IMR-90 (cell line): ENCODE measurements at regions not wholly inside any gene's neighbourhood (a gene's known extent, or its start where the extent isn't known, plus 50 kb on each side); places are given as distances from the start of the nearest gene placed in this dataset.

Experiments
- ATAC-seq: fragments of 200-7000 bp; cut with Tn5 transposase; 2 replicates; pipeline ENCODE4 v1.9.1; 2020; ENCODE audit warnings: low read depth, mild to moderate bottlenecking, moderate library complexity
- BruUV-seq: library from RNA; stranded (reverse); fragments of 400-500 nt; replicated peaks from 2 replicates; lab custom pipeline; 2021; lab: Mats Ljungman, UMichigan
- CTCF ChIA-PET: fragments of 300-600 bp; formaldehyde crosslinking; extraction: SDS; loops from one replicate; lab custom pipeline; 2021; ENCODE audit warnings: antibody characterized with exemption; lab: Yijun Ruan, JAX
- POLR2A ChIA-PET: fragments of 300-600 bp; sonication (Branson Sonifier 250); formaldehyde crosslinking; loops from one replicate; lab custom pipeline; 2022; ENCODE audit warnings: antibody characterized with exemption; ENCODE audit not compliant: unreplicated experiment; lab: Charles Lee
- DNase-seq: peaks from one replicate; pipeline ENCODE4 v3.0.0; 2013
- H2AFZ ChIP-seq: replicated peaks from 2 replicates; pipeline ENCODE3; 2013; ENCODE audit warnings: low read length, mild to moderate bottlenecking; ENCODE audit not compliant: poor library complexity
- H2AK5ac ChIP-seq: 2 replicates; pipeline ENCODE4 v1.6.1; 2013; ENCODE audit warnings: low read depth, low read length, inconsistent platforms
- H2AK9ac ChIP-seq: replicated peaks from 2 replicates; pipeline ENCODE3; 2013; ENCODE audit warnings: mild to moderate bottlenecking, low read depth, low read length, moderate library complexity; ENCODE audit not compliant: poor library complexity
- H2BK120ac ChIP-seq: 2 replicates; pipeline ENCODE4 v1.6.1; 2013; ENCODE audit warnings: low read depth, low read length, inconsistent platforms
- H2BK15ac ChIP-seq: 3 replicates; pipeline ENCODE4 v1.6.1; 2013; ENCODE audit warnings: low read depth, low read length, inconsistent platforms
- H2BK20ac ChIP-seq: 2 replicates; pipeline ENCODE4 v1.6.1; 2013; ENCODE audit warnings: low read depth, mild to moderate bottlenecking, inconsistent platforms, low read length, moderate library complexity
- H2BK5ac ChIP-seq: 2 replicates; pipeline ENCODE4 v1.6.1; 2013; ENCODE audit warnings: mild to moderate bottlenecking, low read depth, low read length, inconsistent platforms; ENCODE audit not compliant: poor library complexity, severe bottlenecking
- H3K14ac ChIP-seq: replicated peaks from 2 replicates; pipeline ENCODE4 v1.6.1; 2013; ENCODE audit warnings: low read depth, low read length, inconsistent platforms
- H3K18ac ChIP-seq: 2 replicates; pipeline ENCODE4 v1.6.1; 2013; ENCODE audit warnings: low read depth, low read length, control low read depth
- H3K23ac ChIP-seq: 2 replicates; pipeline ENCODE4 v1.6.1; 2013; ENCODE audit warnings: low read depth, low read length, inconsistent platforms
- H3K27ac ChIP-seq: 2 replicates; pipeline ENCODE4 v1.5.1; 2013; ENCODE audit warnings: mild to moderate bottlenecking, control low read depth, low read length; ENCODE audit not compliant: insufficient read depth
- H3K27me3 ChIP-seq: 2 replicates; pipeline ENCODE4 v1.6.1; 2013; ENCODE audit warnings: low read length; ENCODE audit not compliant: control insufficient read depth, insufficient read depth
- H3K36me3 ChIP-seq: 2 replicates; pipeline ENCODE4 v1.6.1; 2013; ENCODE audit warnings: low read length, mixed read lengths; ENCODE audit not compliant: control insufficient read depth, insufficient read depth
- H3K4ac ChIP-seq: 2 replicates; pipeline ENCODE4 v1.6.1; 2013; ENCODE audit warnings: low read depth, low read length, inconsistent platforms
- H3K4me1 ChIP-seq: 2 replicates; pipeline ENCODE4 v1.6.1; 2013; ENCODE audit warnings: low read length, mixed read lengths; ENCODE audit not compliant: control insufficient read depth, insufficient read depth
- H3K4me2 ChIP-seq: 2 replicates; pipeline ENCODE4 v1.6.1; 2013; ENCODE audit warnings: low read depth, mild to moderate bottlenecking, control low read depth, low read length, moderate library complexity
- H3K4me3 ChIP-seq: 2 replicates; pipeline ENCODE4 v1.5.1; 2013; ENCODE audit warnings: low read depth, mild to moderate bottlenecking, control low read depth, low read length, moderate library complexity; ENCODE audit not compliant: insufficient read depth
- H3K56ac ChIP-seq: 2 replicates; pipeline ENCODE4 v1.6.1; 2013; ENCODE audit warnings: low read length, inconsistent platforms; ENCODE audit not compliant: insufficient read depth; ENCODE audit errors: extremely low read depth
- H3K79me1 ChIP-seq, 2 experiments: 2 replicates each; pipeline ENCODE4 v1.6.1; 2013; ENCODE audit warnings: low read length in 2 of 2, inconsistent platforms in 1 of 2, low read depth in 1 of 2
- H3K9ac ChIP-seq: 2 replicates; pipeline ENCODE4 v1.6.1; 2013; ENCODE audit warnings: low read depth, low read length, control low read depth
- H3K9me1 ChIP-seq: 2 replicates; pipeline ENCODE4 v1.6.1; 2013; ENCODE audit warnings: low read length, inconsistent platforms; ENCODE audit not compliant: insufficient read depth
- H3K9me3 ChIP-seq: 2 replicates; pipeline ENCODE4 v1.6.1; 2013; ENCODE audit warnings: low read length; ENCODE audit not compliant: control insufficient read depth, insufficient read depth
- H4K20me1 ChIP-seq: 2 replicates; pipeline ENCODE4 v1.6.1; 2013; ENCODE audit warnings: low read length, inconsistent platforms; ENCODE audit not compliant: insufficient read depth
- H4K5ac ChIP-seq: 2 replicates; pipeline ENCODE4 v1.6.1; 2013; ENCODE audit warnings: mild to moderate bottlenecking, low read depth, low read length, control low read depth
- H4K8ac ChIP-seq, 2 experiments: 2 replicates each; pipeline ENCODE4 v1.6.1; 2013; ENCODE audit warnings: low read depth in 2 of 2, low read length in 2 of 2, control low read depth in 1 of 2, inconsistent platforms in 1 of 2
- H4K91ac ChIP-seq: 2 replicates; pipeline ENCODE4 v1.6.1; 2013; ENCODE audit warnings: low read depth, low read length, inconsistent platforms; ENCODE audit not compliant: insufficient read depth
- BHLHE40 ChIP-seq: fragments of 150-350 bp; IDR thresholded peaks from 2 replicates; pipeline ENCODE4 v1.6.1; 2016; ENCODE audit warnings: mild to moderate bottlenecking, low read depth, low read length
- CEBPB ChIP-seq: IDR thresholded peaks from 2 replicates; pipeline ENCODE4 v1.6.1; 2012; ENCODE audit warnings: low read depth, low read length, improper control_type of control experiment
- CHD1 ChIP-seq: IDR thresholded peaks from 2 replicates; pipeline ENCODE4 v1.6.1; 2012; ENCODE audit warnings: low read depth, low read length, improper control_type of control experiment
- CTCF ChIP-seq: conservative IDR thresholded peaks from 2 replicates; pipeline ENCODE4 v1.5.1; 2012; ENCODE audit warnings: mild to moderate bottlenecking, low read depth, low read length, improper control_type of control experiment
- ELK1 ChIP-seq: fragments of 150-350 bp; IDR thresholded peaks from 2 replicates; pipeline ENCODE4 v1.6.1; 2016; ENCODE audit warnings: low read depth, mild to moderate bottlenecking, low read length, moderate library complexity, borderline replicate concordance
- FOS ChIP-seq: fragments of 150-350 bp; IDR thresholded peaks from 2 replicates; pipeline ENCODE4 v1.6.1; 2016; ENCODE audit warnings: low read depth, low read length
- MAFK ChIP-seq: IDR thresholded peaks from 2 replicates; pipeline ENCODE4 v1.6.1; 2012; ENCODE audit warnings: low read depth, low read length, improper control_type of control experiment
- MAZ ChIP-seq: IDR thresholded peaks from 2 replicates; pipeline ENCODE4 v1.6.1; 2012; ENCODE audit warnings: low read depth, mild to moderate bottlenecking, low read length, improper control_type of control experiment, moderate library complexity, borderline replicate concordance
- MXI1 ChIP-seq: IDR thresholded peaks from 2 replicates; pipeline ENCODE4 v1.6.1; 2012; ENCODE audit warnings: low read depth, mild to moderate bottlenecking, low read length, moderate library complexity, borderline replicate concordance
- NFE2L2 ChIP-seq: fragments of 150-350 bp; IDR thresholded peaks from 2 replicates; pipeline ENCODE4 v1.6.1; 2016; ENCODE audit warnings: low read depth, mild to moderate bottlenecking, low read length
- POLR2A ChIP-seq: IDR thresholded peaks from 2 replicates; pipeline ENCODE4 v1.6.1; 2012; ENCODE audit warnings: mild to moderate bottlenecking, low read depth, low read length
- RAD21 ChIP-seq: IDR thresholded peaks from 2 replicates; pipeline ENCODE4 v1.6.1; 2012; ENCODE audit warnings: low read length, improper control_type of control experiment
- RCOR1 ChIP-seq: IDR thresholded peaks from 2 replicates; pipeline ENCODE4 v1.6.1; 2012; ENCODE audit warnings: mild to moderate bottlenecking, low read length, improper control_type of control experiment; ENCODE audit not compliant: insufficient replicate concordance
- RFX5 ChIP-seq: IDR thresholded peaks from 2 replicates; pipeline ENCODE4 v1.8.0; 2012; ENCODE audit warnings: low read depth, mild to moderate bottlenecking, low read length, moderate library complexity
- SMC3 ChIP-seq: fragments of 150-350 bp; IDR thresholded peaks from 2 replicates; pipeline ENCODE4 v1.6.1; 2016; ENCODE audit warnings: low read depth, mild to moderate bottlenecking, antibody characterized with exemption, low read length, moderate library complexity
- USF2 ChIP-seq: fragments of 150-350 bp; IDR thresholded peaks from 2 replicates; pipeline ENCODE4 v1.6.1; 2017; ENCODE audit warnings: mild to moderate bottlenecking, antibody characterized with exemption, low read length, low read depth
- WGBS, 2 experiments: methylation state at CpG; one replicate each; pipeline versions ENCODE4 v1.1.5 to v1.1.7; 2013; ENCODE audit warnings: missing lambda C conversion rate in 2 of 2; ENCODE audit not compliant: insufficient read length in 1 of 2; ENCODE audit errors: extremely low coverage in 2 of 2; 5-methylcytosine and 5-hydroxymethylcytosine counted together
- dilution Hi-C: fragments of 300-500 bp; cut with HindIII; formaldehyde crosslinking; loops from one replicate; pipeline ENCODE4 v1.14.3; 2018; ENCODE audit warnings: low sequenced_read_pairs; ENCODE audit not compliant: unreplicated experiment
- in situ Hi-C: fragments of 300-500 bp; cut with MboI; formaldehyde crosslinking; loops from 3 replicates; pipeline ENCODE4 v1.14.3; 2019; ENCODE audit warnings: low sequenced_read_pairs, inconsistent platforms, mixed read lengths
- intact Hi-C: fragments of 100-400 bp; cut with micrococcal nuclease; formaldehyde crosslinking; loops from 2 replicates; pipeline ENCODE4 v1.10.0; 2022

- no peak overlapping the region for H3K9ac ChIP-seq
- no peak overlapping the region for H2AK9ac ChIP-seq
- H3K4me1 ChIP-seq: no peaks in the 10 kb centered on the region
- H3K36me3 ChIP-seq: no peaks in the 10 kb centered on the region
- no peak overlapping the region for H3K4ac ChIP-seq
- no peaks in the 10 kb centered on the region for H3K27me3 ChIP-seq
- H4K8ac ChIP-seq: no peak overlapping the region
- no peak for DNase-seq
- H2BK20ac ChIP-seq: no peak overlapping the region
- dilution Hi-C loops: no loop called here
- no peaks in the 10 kb centered on the region for H3K9me3 ChIP-seq
- no peak for ATAC-seq
- no peak overlapping the region for H3K18ac ChIP-seq
- no peak overlapping the region for H4K5ac ChIP-seq
- no peak overlapping the region for H3K14ac ChIP-seq
- intact Hi-C loops: no loop called here
- H2AFZ ChIP-seq: no peak overlapping the region
- H4K91ac ChIP-seq: no peak overlapping the region
- no peak overlapping the region for H2AK5ac ChIP-seq
- BruUV-seq: no TSS peak
- H2BK15ac ChIP-seq: no peak overlapping the region
- no CpG with 5 or more reads among the region's 2 CpGs for WGBS, 2 experiments
- no peaks in the 10 kb centered on the region for H4K20me1 ChIP-seq
- no peak overlapping the region for H3K4me3 ChIP-seq
- no peak overlapping the region for H3K56ac ChIP-seq
- H3K23ac ChIP-seq: no peak overlapping the region
- no peak for TF ChIP-seq RFX5
- no peak for TF ChIP-seq BHLHE40
- TF ChIP-seq RCOR1: no peak
- no peak for TF ChIP-seq POLR2A
- TF ChIP-seq RAD21: no peak
- TF ChIP-seq MXI1: no peak
- TF ChIP-seq FOS: no peak
- no peak for TF ChIP-seq CTCF
- no peak for TF ChIP-seq CHD1
- TF ChIP-seq ELK1: no peak
- no peak for TF ChIP-seq CEBPB
- TF ChIP-seq NFE2L2: no peak
- no peak for TF ChIP-seq USF2
- TF ChIP-seq SMC3: no peak
- no peak for TF ChIP-seq MAZ
- TF ChIP-seq MAFK: no peak
- H3K9me1 ChIP-seq: no peaks in the 10 kb centered on the region
- POLR2A ChIA-PET: no interaction called here
- H3K4me2 ChIP-seq: no peak overlapping the region
- no peaks in the 10 kb centered on the region for H3K79me1 ChIP-seq
- CTCF ChIA-PET: no interaction called here
- no peak overlapping the region for H3K27ac ChIP-seq
- no peak overlapping the region for H2BK120ac ChIP-seq
- H2BK5ac ChIP-seq: no peak overlapping the region
- in situ Hi-C loops: no loop called here
Observed at GRCh38 chr14:83421711-83422110, 1888.1 kb upstream of the SEL1L start.
